Thyroid gland (tissue), 4 donors: ENCODE measurements at regions not wholly inside any gene's neighbourhood (a gene's known extent, or its start where the extent isn't known, plus 50 kb on each side); places are given as distances from the start of the nearest gene placed in this dataset.

Experiments used
- CTCF ChIP-seq, 6 experiments: fragments of 200-600 bp in 3 of 6; fragments of 450-650 bp in 3 of 6; sonication (generic) in 3 of 6; IDR thresholded peaks; one replicate each; pipeline ENCODE4 v1.5.1; 2016 to 2019; ENCODE audit warnings: antibody characterized with exemption in 6 of 6, mild to moderate bottlenecking in 2 of 6, inconsistent platforms in 1 of 6, moderate library complexity in 1 of 6
- POLR2A ChIP-seq, 2 donors: fragments of 450-650 bp; IDR thresholded peaks; one replicate each; pipeline ENCODE4 v1.6.1; 2017; ENCODE audit warnings: antibody characterized with exemption in 2 of 2, mild to moderate bottlenecking in 2 of 2, moderate library complexity in 1 of 2

GRCh38 chr9:38154501-38155421 lies 85.7 kb upstream of the SHB start:
- no peak for TF ChIP-seq POLR2A (IDR thresholded peaks at IDR 0.05)
- no peak for TF ChIP-seq CTCF (IDR thresholded peaks at IDR 0.05)
